ENCODE measurements at regions not wholly inside any gene's neighbourhood (a gene's known extent, or its start where the extent isn't known, plus 50 kb on each side); places are given as distances from the start of the nearest gene placed in this dataset.

DNA sequence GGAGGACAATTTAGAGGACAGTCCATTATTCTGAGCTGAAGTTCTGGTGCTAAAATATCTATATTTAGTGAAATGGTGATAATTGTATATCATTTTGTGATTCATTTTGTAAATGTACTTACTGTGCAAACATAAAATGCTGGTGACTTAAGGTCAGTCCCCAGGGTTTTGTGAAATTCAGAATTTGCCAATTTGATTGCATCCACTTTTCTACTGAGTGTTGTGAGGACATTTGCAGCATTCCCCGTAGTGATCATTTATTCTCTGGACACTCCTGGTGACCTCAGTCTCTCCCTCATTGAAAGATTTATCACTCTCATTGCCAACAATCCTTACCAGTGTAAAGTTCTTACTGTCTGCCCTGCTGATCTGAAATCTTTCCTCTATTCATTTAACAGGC lies 98.2 kb downstream of the SOCS6 start:
- no peak for TF ChIP-seq POLR2A (IDR thresholded peaks at IDR 0.05)
- TF ChIP-seq CTCF (IDR thresholded peaks at IDR 0.05) = no peak
